ENCODE measurements at regions not wholly inside any gene's neighbourhood (a gene's known extent, or its start where the extent isn't known, plus 50 kb on each side); places are given as distances from the start of the nearest gene placed in this dataset.

DNA sequence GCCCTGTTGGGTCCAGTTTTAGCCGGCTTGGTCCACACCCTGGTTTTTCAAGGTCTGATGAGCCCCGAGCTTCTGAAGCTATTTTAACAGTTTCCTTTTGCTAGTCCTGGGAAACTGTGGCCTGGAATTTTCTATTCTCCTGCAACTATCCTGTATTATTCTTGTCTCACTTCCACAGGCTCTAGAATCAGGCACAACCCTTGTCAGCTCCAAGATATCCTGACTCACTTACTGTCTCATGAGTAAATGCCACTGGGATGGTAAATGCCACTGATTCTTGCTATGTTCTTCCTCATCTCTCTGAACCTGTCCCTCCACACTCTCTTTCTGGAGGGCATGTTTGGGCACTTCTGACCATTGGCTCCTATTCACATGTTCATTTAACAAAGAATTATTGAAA is 611.5 kb upstream of the IGFBP3 start:
- H3K4me3 Mint-ChIP-seq = no peak overlapping the region
- no peaks in the 10 kb centered on the region for H3K36me3 Mint-ChIP-seq
- no peaks in the 10 kb centered on the region for H3K27me3 Mint-ChIP-seq

DNA sequence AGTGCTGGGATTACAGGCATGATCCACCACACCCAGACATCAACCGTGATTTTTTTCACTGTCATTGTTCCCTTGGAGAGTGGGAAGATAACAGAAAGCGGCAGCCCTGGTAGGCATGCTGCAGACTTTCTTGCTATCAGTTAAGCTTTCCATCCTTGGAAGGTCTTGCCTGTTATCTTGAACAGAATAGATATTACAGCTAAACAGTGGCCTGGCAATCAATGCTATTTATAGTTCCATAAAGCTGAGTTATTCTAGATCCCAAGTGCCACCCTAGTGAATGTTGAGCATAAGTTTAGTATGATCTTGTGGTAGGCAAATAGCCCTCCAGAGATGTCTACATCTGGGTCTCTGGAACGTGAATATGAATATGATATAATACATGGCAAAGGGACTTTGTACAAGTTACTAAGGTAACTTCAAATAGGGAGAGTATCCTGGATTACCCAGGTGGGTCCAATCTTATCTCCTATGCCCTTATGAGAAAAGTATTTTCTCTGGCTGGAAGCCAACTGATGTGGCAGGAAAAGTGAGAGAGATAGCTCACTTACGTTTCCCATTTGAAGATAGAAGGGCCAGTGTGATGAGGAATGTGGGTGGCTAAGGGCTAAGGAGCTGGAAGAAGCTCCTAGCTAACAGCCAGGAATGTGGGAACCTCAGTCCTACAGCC is 609.1 kb upstream of the IGFBP3 start:
- H3K4me1 Mint-ChIP-seq = no peaks in the 10 kb centered on the region
- no peaks in the 10 kb centered on the region for H3K27me3 Mint-ChIP-seq
- DNase-seq (ENCODE audit: low spot score in 2 of 2) (no peak), ATAC-seq (ENCODE audit: low read depth) (no peak)
- H3K27ac Mint-ChIP-seq = no peak overlapping the region
- peaks cover 1% of the 10 kb centered on the region for H3K9me3 Mint-ChIP-seq
- no peak overlapping the region for H3K4me3 Mint-ChIP-seq
- no peaks in the 10 kb centered on the region for H3K36me3 Mint-ChIP-seq

More for the DNA sequence above, 611.5 kb upstream of the IGFBP3 start:
- ATAC-seq (ENCODE audit: low read depth) (no peak), DNase-seq (ENCODE audit: low spot score in 2 of 2) (no peak)
- Mint-ChIP-seq H3K27ac (no peak overlapping the region), H3K4me1 (no peaks in the 10 kb centered on the region), H3K9me3 (peaks cover 4% of the 10 kb centered on the region)

- Mint-ChIP-seq H3K36me3 (no peaks in the 10 kb centered on the region), H3K9me3 (peaks cover 2% of the 10 kb centered on the region), H3K27me3 (no peaks in the 10 kb centered on the region), H3K27ac (no peak overlapping the region), H3K4me3 (no peak overlapping the region), H3K4me1 (no peaks in the 10 kb centered on the region)
- ATAC-seq (ENCODE audit: low read depth) = no peak
- DNase-seq (ENCODE audit: low spot score in 2 of 2) = no peak
Measured at GRCh38 chr7:46527360-46527759, 606.3 kb upstream of the IGFBP3 start.

- no peak overlapping the region for H3K4me3 Mint-ChIP-seq
- no peak overlapping the region for H3K27ac Mint-ChIP-seq
- DNase-seq (ENCODE audit: low spot score in 2 of 2) (no peak), ATAC-seq (ENCODE audit: low read depth) (no peak)
- H3K9me3 Mint-ChIP-seq = peaks cover 2% of the 10 kb centered on the region
- no peaks in the 10 kb centered on the region for H3K4me1 Mint-ChIP-seq
- no peaks in the 10 kb centered on the region for H3K27me3 Mint-ChIP-seq
- no peaks in the 10 kb centered on the region for H3K36me3 Mint-ChIP-seq
Measured at GRCh38 chr7:46525876-46526275, 604.8 kb upstream of the IGFBP3 start.

- Mint-ChIP-seq H3K27ac (no peak overlapping the region), H3K36me3 (no peaks in the 10 kb centered on the region), H3K27me3 (no peaks in the 10 kb centered on the region), H3K4me3 (no peak overlapping the region), H3K9me3 (peaks cover 2% of the 10 kb centered on the region), H3K4me1 (no peaks in the 10 kb centered on the region)
- ATAC-seq (ENCODE audit: low read depth) (no peak), DNase-seq (ENCODE audit: low spot score in 2 of 2) (no peak)
Measured at GRCh38 chr7:46524350-46524749, 603.3 kb upstream of the IGFBP3 start.

GRCh38 chr7:46522354-46522906 is 601.4 kb upstream of the IGFBP3 start:
- Mint-ChIP-seq H3K4me1 (no peaks in the 10 kb centered on the region), H3K36me3 (no peaks in the 10 kb centered on the region), H3K27ac (no peak overlapping the region), H3K9me3 (peaks cover 2% of the 10 kb centered on the region), H3K27me3 (no peaks in the 10 kb centered on the region), H3K4me3 (no peak overlapping the region)
- ATAC-seq (ENCODE audit: low read depth) = no peak
- DNase-seq (ENCODE audit: low spot score in 2 of 2) = no peak

GRCh38 chr7:46518713-46519112 is 597.6 kb upstream of the IGFBP3 start:
- H3K4me1 Mint-ChIP-seq = no peaks in the 10 kb centered on the region
- DNase-seq (ENCODE audit: low spot score in 2 of 2) (no peak), ATAC-seq (ENCODE audit: low read depth) (no peak)
- peaks cover 2% of the 10 kb centered on the region for H3K9me3 Mint-ChIP-seq
- H3K4me3 Mint-ChIP-seq = no peak overlapping the region
- no peak overlapping the region for H3K27ac Mint-ChIP-seq
- no peaks in the 10 kb centered on the region for H3K36me3 Mint-ChIP-seq
- no peaks in the 10 kb centered on the region for H3K27me3 Mint-ChIP-seq

- H3K4me1 Mint-ChIP-seq = no peaks in the 10 kb centered on the region
- no peak for ATAC-seq (ENCODE audit: low read depth)
- H3K4me3 Mint-ChIP-seq = no peak overlapping the region
- H3K9me3 Mint-ChIP-seq = peaks cover 2% of the 10 kb centered on the region
- no peak overlapping the region for H3K27ac Mint-ChIP-seq
- DNase-seq (ENCODE audit: low spot score in 2 of 2) = no peak
- H3K27me3 Mint-ChIP-seq = no peaks in the 10 kb centered on the region
- no peaks in the 10 kb centered on the region for H3K36me3 Mint-ChIP-seq
Measured at GRCh38 chr7:46515844-46516590, 594.9 kb upstream of the IGFBP3 start.

DNA sequence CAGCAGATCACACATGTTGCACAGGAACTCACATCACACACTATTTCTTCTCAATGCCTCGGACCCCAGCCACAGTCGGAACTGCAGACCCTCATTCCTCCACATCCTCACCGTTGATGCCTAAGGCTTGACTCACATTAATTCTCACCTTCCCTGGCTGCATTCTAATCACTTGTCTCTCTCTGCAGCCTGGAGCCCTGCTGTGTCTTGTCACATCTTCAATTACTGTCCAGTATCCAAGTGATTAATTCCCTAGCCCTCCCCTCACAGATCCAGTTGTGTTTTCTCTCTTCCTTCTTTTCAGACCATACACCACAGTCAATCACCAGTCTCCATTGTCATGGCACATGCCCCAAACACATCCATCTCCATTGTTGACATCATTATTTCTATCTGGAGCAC is 592.4 kb upstream of the IGFBP3 start:
- Mint-ChIP-seq H3K27ac (no peak overlapping the region), H3K27me3 (no peaks in the 10 kb centered on the region), H3K9me3 (peaks cover 3% of the 10 kb centered on the region), H3K4me3 (no peak overlapping the region), H3K36me3 (no peaks in the 10 kb centered on the region), H3K4me1 (no peaks in the 10 kb centered on the region)
- no peak for ATAC-seq (ENCODE audit: low read depth)
- no peak for DNase-seq (ENCODE audit: low spot score in 2 of 2)

DNA sequence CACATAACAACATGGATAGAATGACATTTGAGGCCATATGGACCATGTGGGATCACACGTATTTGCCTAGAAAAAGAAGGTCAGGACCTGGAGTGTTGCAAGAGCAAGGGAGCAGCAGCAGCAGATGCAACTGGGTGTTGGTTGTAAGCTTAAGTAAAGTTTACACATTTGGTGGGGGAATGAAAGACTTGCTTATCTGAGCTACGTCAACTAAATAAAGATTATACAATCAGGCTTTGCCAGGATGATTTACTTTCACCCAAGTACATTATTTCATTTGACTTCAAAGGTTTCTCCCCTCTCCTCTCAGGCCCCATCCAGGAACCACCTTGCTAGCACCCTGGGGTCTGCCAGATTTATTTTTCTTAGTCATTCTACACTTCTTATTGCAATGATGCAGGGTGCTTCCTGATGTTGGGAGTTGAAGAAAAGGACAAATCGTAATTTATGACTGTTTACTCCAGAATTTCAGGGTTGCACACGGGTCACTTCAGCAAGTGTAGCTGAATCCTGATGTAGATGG is 591.9 kb upstream of the IGFBP3 start:
- Mint-ChIP-seq H3K36me3 (no peaks in the 10 kb centered on the region), H3K27me3 (no peaks in the 10 kb centered on the region), H3K9me3 (peaks cover 3% of the 10 kb centered on the region), H3K4me3 (no peak overlapping the region), H3K27ac (no peak overlapping the region), H3K4me1 (no peaks in the 10 kb centered on the region)
- DNase-seq (ENCODE audit: low spot score in 2 of 2) (no peak), ATAC-seq (ENCODE audit: low read depth) (no peak)

DNA sequence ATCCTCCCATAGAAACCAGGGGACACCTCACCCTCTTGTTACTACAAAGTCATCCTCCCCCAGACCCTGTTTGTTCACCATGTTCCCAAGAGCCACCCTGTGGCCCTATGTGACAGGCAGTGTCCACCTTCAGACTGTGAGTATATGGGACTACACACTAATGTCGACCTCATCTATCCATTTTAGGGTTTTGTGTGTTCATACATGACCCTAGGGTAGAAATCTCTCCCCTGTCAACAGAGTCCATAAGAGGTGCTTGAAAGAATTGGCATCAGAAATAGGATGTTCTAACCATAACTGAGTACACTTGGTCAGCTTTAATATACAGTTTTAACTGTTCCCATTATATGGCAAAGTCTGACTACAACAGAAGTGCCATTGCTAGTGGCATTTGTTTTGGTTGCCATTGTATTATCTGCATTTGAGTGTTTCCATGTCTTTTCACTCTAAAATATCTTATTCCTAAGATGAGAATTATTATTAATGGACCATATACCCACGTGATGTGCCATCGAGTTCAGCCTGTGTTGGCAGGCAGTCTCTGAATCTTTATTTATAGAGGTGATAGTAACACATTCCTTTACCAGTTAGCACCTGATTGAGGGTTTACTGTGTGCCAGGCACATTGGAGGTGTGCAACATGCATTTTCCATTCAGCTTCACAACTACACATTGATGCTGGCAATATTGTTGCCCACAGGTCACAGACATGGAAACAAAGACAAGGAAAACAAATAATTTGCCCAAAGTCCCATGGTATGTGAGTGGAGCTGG is 590.6 kb upstream of the IGFBP3 start:
- ATAC-seq (ENCODE audit: low read depth) = no peak
- H3K4me1 Mint-ChIP-seq = no peaks in the 10 kb centered on the region
- H3K27ac Mint-ChIP-seq = no peak overlapping the region
- H3K27me3 Mint-ChIP-seq = no peaks in the 10 kb centered on the region
- H3K36me3 Mint-ChIP-seq = no peaks in the 10 kb centered on the region
- DNase-seq (ENCODE audit: low spot score in 2 of 2) = no peak
- no peak overlapping the region for H3K4me3 Mint-ChIP-seq
- H3K9me3 Mint-ChIP-seq = peaks cover 5% of the 10 kb centered on the region

GRCh38 chr7:46508583-46508982 is 587.5 kb upstream of the IGFBP3 start:
- no peaks in the 10 kb centered on the region for H3K27me3 Mint-ChIP-seq
- H3K36me3 Mint-ChIP-seq = no peaks in the 10 kb centered on the region
- no peak overlapping the region for H3K27ac Mint-ChIP-seq
- DNase-seq (ENCODE audit: low spot score in 2 of 2) (no peak), ATAC-seq (ENCODE audit: low read depth) (no peak)
- H3K9me3 Mint-ChIP-seq = peaks cover 16% of the 10 kb centered on the region
- H3K4me1 Mint-ChIP-seq = no peaks in the 10 kb centered on the region
- H3K4me3 Mint-ChIP-seq = no peak overlapping the region

GRCh38 chr7:46507560-46507959 is 586.5 kb upstream of the IGFBP3 start:
- no peaks in the 10 kb centered on the region for H3K27me3 Mint-ChIP-seq
- peaks cover 15% of the 10 kb centered on the region for H3K9me3 Mint-ChIP-seq
- DNase-seq (ENCODE audit: low spot score in 2 of 2) (no peak), ATAC-seq (ENCODE audit: low read depth) (no peak)
- H3K4me1 Mint-ChIP-seq = no peaks in the 10 kb centered on the region
- H3K36me3 Mint-ChIP-seq = no peaks in the 10 kb centered on the region
- H3K4me3 Mint-ChIP-seq = no peak overlapping the region
- no peak overlapping the region for H3K27ac Mint-ChIP-seq

- ATAC-seq (ENCODE audit: low read depth) (no peak), DNase-seq (ENCODE audit: low spot score in 2 of 2) (no peak)
- Mint-ChIP-seq H3K36me3 (no peaks in the 10 kb centered on the region), H3K27me3 (no peaks in the 10 kb centered on the region), H3K4me1 (no peaks in the 10 kb centered on the region), H3K27ac (no peak overlapping the region), H3K4me3 (no peak overlapping the region), H3K9me3 (peaks cover 12% of the 10 kb centered on the region)
Measured at GRCh38 chr7:46494441-46494840, 573.4 kb upstream of the IGFBP3 start.

Data from memory B cell (primary cell).